Thyroid gland (tissue), 4 donors: ENCODE measurements at regions not wholly inside any gene's neighbourhood (a gene's known extent, or its start where the extent isn't known, plus 50 kb on each side); places are given as distances from the start of the nearest gene placed in this dataset.

Experiments used
- CTCF ChIP-seq, 6 experiments: fragments of 200-600 bp in 3 of 6; fragments of 450-650 bp in 3 of 6; sonication (generic) in 3 of 6; IDR thresholded peaks; one replicate each; pipeline ENCODE4 v1.5.1; 2016 to 2019; ENCODE audit warnings: antibody characterized with exemption in 6 of 6, mild to moderate bottlenecking in 2 of 6, inconsistent platforms in 1 of 6, moderate library complexity in 1 of 6
- POLR2A ChIP-seq, 2 donors: fragments of 450-650 bp; IDR thresholded peaks; one replicate each; pipeline ENCODE4 v1.6.1; 2017; ENCODE audit warnings: antibody characterized with exemption in 2 of 2, mild to moderate bottlenecking in 2 of 2, moderate library complexity in 1 of 2

- no peak for TF ChIP-seq POLR2A (IDR thresholded peaks at IDR 0.05)
- TF ChIP-seq CTCF (IDR thresholded peaks at IDR 0.05), result no peak
These were observed 123.5 kb upstream of the FAT4 start for GRCh38 chr4:125191232-125191631.
